ENCODE measurements at regions not wholly inside any gene's neighbourhood (a gene's known extent, or its start where the extent isn't known, plus 50 kb on each side); places are given as distances from the start of the nearest gene placed in this dataset.

GRCh38 chr3:150221904-150222523 lies 186.1 kb upstream of the TSC22D2 start:
- 93% methylated on average over 6 of the region's 10 CpGs for WGBS (ENCODE audit: insufficient coverage)
- no peak overlapping the region for H3K27ac Mint-ChIP-seq

More at GRCh38 chr3:150221904-150222523, 186.1 kb upstream of the TSC22D2 start:
- DNase-seq (no peak), ATAC-seq (ENCODE audit: low read depth) (no peak)
- intact Hi-C loops (cut with micrococcal nuclease), result loop anchor here (1.0 to 5.0 kb wide), 3 partner anchors 255 to 710 kb away; no protein-coding TSS in a partner anchor
- no peak for TF ChIP-seq EZH2 (IDR thresholded peaks at IDR 0.05; ENCODE audit: borderline replicate concordance, insufficient read depth, low read depth, low read length, poor library complexity, severe bottlenecking)
- TF ChIP-seq CTCF (IDR thresholded peaks at IDR 0.05), result no peak
- Histone ChIP-seq H3K36me3 (replicated peaks in 1 of 2; ENCODE audit: control extremely low read depth in 1 of 2, control insufficient read depth in 1 of 2, extremely low read depth in 1 of 2, insufficient read depth in 2 of 2, low read length in 1 of 2) (no peaks in the 10 kb centered on the region), H3K4me1 (ENCODE audit: control insufficient read depth in 2 of 2, insufficient read depth in 2 of 2, low read length in 2 of 2) (peaks cover 10 to 13% of the 10 kb centered on the region in 2 donors), H3K27ac (ENCODE audit: low read length in 2 of 2) (no peak overlapping the region), H3K79me2 (ENCODE audit: control insufficient read depth, insufficient read depth, low read length) (no peaks in the 10 kb centered on the region), H3K9ac (ENCODE audit: low read length) (no peak overlapping the region), H2AFZ (ENCODE audit: insufficient read depth, low read depth, low read length, poor library complexity, severe bottlenecking) (no peak overlapping the region), H3K9me3 (ENCODE audit: control extremely low read depth in 1 of 3, control insufficient read depth in 2 of 3, insufficient read depth in 1 of 3, low read length in 2 of 3) (peaks cover 0 to 7% (median 5%) of the 10 kb centered on the region in 3 donors), H4K20me1 (ENCODE audit: control insufficient read depth, insufficient read depth, low read length, poor library complexity, severe bottlenecking) (no peaks in the 10 kb centered on the region), H3K4me2 (replicated peaks; ENCODE audit: low read depth, low read length, poor library complexity, severe bottlenecking) (no peak overlapping the region), H3K4me3 (ENCODE audit: control extremely low read depth in 1 of 5, extremely low read depth in 1 of 5, insufficient read depth in 1 of 5, low read depth in 2 of 5, low read length in 4 of 5) (no peak overlapping the region), H3K27me3 (replicated peaks in 1 of 4; ENCODE audit: control extremely low read depth in 1 of 4, control insufficient read depth in 3 of 4, insufficient read depth in 4 of 4, low read length in 3 of 4) (peaks cover 0 to 36% (median 13%) of the 10 kb centered on the region in 4 experiments)
- Mint-ChIP-seq H3K4me1 (peaks cover 10% of the 10 kb centered on the region), H3K4me3 (no peak overlapping the region), H3K27me3 (peaks cover 60% of the 10 kb centered on the region), H3K9me3 (ENCODE audit: insufficient read depth) (no peaks in the 10 kb centered on the region)
- ChIA-PET POLR2A (no interaction called here), CTCF (interaction anchor here (0.6 to 3.0 kb wide), 5 partner anchors 9 to 286 kb away, joined by 3 to 26 read pairs (median 4); no protein-coding TSS in a partner anchor)
